ENCODE measurements at regions not wholly inside any gene's neighbourhood (a gene's known extent, or its start where the extent isn't known, plus 50 kb on each side); places are given as distances from the start of the nearest gene placed in this dataset.

- H3K4me3 ChIP-seq, result no peak overlapping the region
- intact Hi-C loops (cut with DNase I; ENCODE audit: low total_unique reads), result no loop called here
- TF ChIP-seq POLR2AphosphoS5 (IDR thresholded peaks at IDR 0.05), result no peak
- no peak for TF ChIP-seq POLR2A (IDR thresholded peaks at IDR 0.05)
- TF ChIP-seq CTCF (IDR thresholded peaks at IDR 0.05 in 8 of 11, conservative IDR thresholded peaks at IDR 0.05 in 3 of 11), result no peak
- no peaks in the 10 kb centered on the region for H3K36me3 ChIP-seq
- H3K9me3 ChIP-seq, result no peaks in the 10 kb centered on the region
- no peak for DNase-seq
- H3K4me1 ChIP-seq, result peaks cover 0 to 29% (median 17%) of the 10 kb centered on the region in 6 donors
- WGBS, 5 donors, result 96 to 100% (median 97%) methylated on average over 2 of the region's 2 CpGs
- H3K27me3 ChIP-seq (replicated peaks in 1 of 7), result no peaks in the 10 kb centered on the region
- no peak overlapping the region for H3K27ac ChIP-seq
Observed at GRCh38 chr15:66905185-66905584, 160.2 kb upstream of the SMAD3 start.

DNA sequence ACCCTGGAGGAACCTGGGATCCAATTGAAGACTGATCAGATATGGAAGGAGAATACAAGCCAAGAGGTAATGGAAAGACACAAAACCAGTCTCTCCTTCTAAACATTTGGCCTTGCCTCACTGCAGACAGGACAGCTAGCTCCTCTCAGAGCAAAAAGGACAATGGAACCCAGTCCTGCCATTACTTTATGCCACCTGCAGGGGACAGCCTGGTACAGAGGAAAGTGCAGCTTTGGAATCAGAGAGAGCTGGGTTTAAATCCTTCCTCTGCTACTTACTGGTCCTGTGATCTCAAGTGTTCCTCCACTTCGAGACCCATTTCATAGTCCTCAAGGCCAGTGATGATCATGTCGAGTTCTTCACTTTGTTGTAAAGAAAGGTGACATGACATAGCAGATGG is 159.4 kb upstream of the SMAD3 start:
- peaks cover 0 to 29% (median 17%) of the 10 kb centered on the region in 6 donors for H3K4me1 ChIP-seq
- 76 to 96% (median 93%) methylated on average over 2 of the region's 2 CpGs for WGBS, 5 donors
- H3K4me3 ChIP-seq, result no peak overlapping the region
- no peak for TF ChIP-seq CTCF (IDR thresholded peaks at IDR 0.05 in 8 of 11, conservative IDR thresholded peaks at IDR 0.05 in 3 of 11)
- no peak for TF ChIP-seq POLR2A (IDR thresholded peaks at IDR 0.05)
- TF ChIP-seq POLR2AphosphoS5 (IDR thresholded peaks at IDR 0.05), result no peak
- H3K36me3 ChIP-seq, result no peaks in the 10 kb centered on the region
- DNase-seq, result no peak
- H3K9me3 ChIP-seq, result no peaks in the 10 kb centered on the region
- intact Hi-C loops (cut with DNase I; ENCODE audit: low total_unique reads), result no loop called here
- H3K27me3 ChIP-seq (replicated peaks in 1 of 7), result no peaks in the 10 kb centered on the region
- H3K27ac ChIP-seq, result no peak overlapping the region

GRCh38 chr15:66906668-66907614 is 158.5 kb upstream of the SMAD3 start:
- 89 to 94% (median 92%) methylated on average over 18 of the region's 18 CpGs for WGBS, 5 donors
- intact Hi-C loops (cut with DNase I; ENCODE audit: low total_unique reads), result no loop called here
- no peak for TF ChIP-seq CTCF (IDR thresholded peaks at IDR 0.05 in 8 of 11, conservative IDR thresholded peaks at IDR 0.05 in 3 of 11)

More at GRCh38 chr15:66906668-66907614, 158.5 kb upstream of the SMAD3 start:
- peaks cover 0 to 34% (median 19%) of the 10 kb centered on the region in 6 donors for H3K4me1 ChIP-seq
- no peaks in the 10 kb centered on the region for H3K27me3 ChIP-seq (replicated peaks in 1 of 7)
- H3K27ac ChIP-seq, result no peak overlapping the region
- H3K9me3 ChIP-seq, result no peaks in the 10 kb centered on the region
- H3K4me3 ChIP-seq, result no peak overlapping the region
- DNase-seq, result no peak
- H3K36me3 ChIP-seq, result no peaks in the 10 kb centered on the region

Data from spleen (tissue), 11 donors.